ENCODE measurements at regions not wholly inside any gene's neighbourhood (a gene's known extent, or its start where the extent isn't known, plus 50 kb on each side); places are given as distances from the start of the nearest gene placed in this dataset.
A peak's percentile ranks its signal among the peaks of the same experiment; 100 is the strongest.

- TF ChIP-seq CTCF (IDR thresholded peaks at IDR 0.05 in 4 of 5, conservative IDR thresholded peaks at IDR 0.05 in 1 of 5) (no peak), POLR2A (IDR thresholded peaks at IDR 0.05) (no peak)
- Histone ChIP-seq H3K9me3 (no peaks in the 10 kb centered on the region), H3K27ac (peak overlapping the region in 1 of 4 donors; percentile 96), H3K36me3 (no peaks in the 10 kb centered on the region), H3K4me1 (peaks cover 19 to 20% of the 10 kb centered on the region in 2 donors), H3K4me3 (no peak overlapping the region), H3K27me3 (no peaks in the 10 kb centered on the region)
- DNase-seq: no peak
- intact Hi-C loops (cut with DNase I; ENCODE audit: low total_unique reads) (loop anchor here (5.0 kb wide), 1 partner anchor 222 kb away; the partner anchor contains the start of gene IAH1), in situ Hi-C loops (cut with MboI; ENCODE audit: low sequenced_read_pairs in 4 of 4) (no loop called here)
- no peak for ATAC-seq
These were observed 64.0 kb upstream of the YWHAQ start for GRCh38 chr2:9694661-9695234.

- Histone ChIP-seq H3K4me3 (no peak overlapping the region), H3K4me1 (peaks cover 19 to 20% of the 10 kb centered on the region in 2 donors), H3K9me3 (no peaks in the 10 kb centered on the region), H3K36me3 (no peaks in the 10 kb centered on the region), H3K27me3 (no peaks in the 10 kb centered on the region), H3K27ac (no peak overlapping the region)
- intact Hi-C loops (cut with DNase I; ENCODE audit: low total_unique reads): no loop called here
- no peak for DNase-seq
- no peak for TF ChIP-seq POLR2A (IDR thresholded peaks at IDR 0.05)
- in situ Hi-C loops (cut with MboI; ENCODE audit: low sequenced_read_pairs in 4 of 4): no loop called here
- no peak for ATAC-seq
These were observed 65.1 kb upstream of the YWHAQ start for GRCh38 chr2:9695941-9696340.

DNA sequence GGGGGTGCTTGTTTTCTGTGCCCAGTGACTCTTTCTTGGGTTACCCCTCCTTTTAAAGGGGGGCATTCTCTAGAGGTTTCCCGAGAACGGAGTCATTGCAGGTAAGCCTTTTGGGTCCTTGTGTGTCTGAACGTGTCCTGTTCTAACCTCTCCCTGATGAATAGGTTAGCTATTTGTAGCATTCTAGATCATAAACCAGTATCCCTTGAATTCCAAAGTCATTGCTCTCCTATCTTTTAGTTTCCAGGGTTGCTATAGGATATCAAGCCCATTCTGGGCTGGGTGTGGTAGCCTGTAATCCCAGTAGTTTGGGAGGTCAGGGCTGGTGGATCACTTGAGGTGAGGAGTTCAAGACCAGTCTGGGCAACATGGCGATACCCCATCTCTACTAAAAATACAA lies 65.9 kb upstream of the YWHAQ start:
- no peaks in the 10 kb centered on the region for H3K36me3 ChIP-seq
- TF ChIP-seq POLR2A (IDR thresholded peaks at IDR 0.05) (no peak), CTCF (IDR thresholded peaks at IDR 0.05 in 4 of 5, conservative IDR thresholded peaks at IDR 0.05 in 1 of 5) (no peak)
- no peak overlapping the region for H3K27ac ChIP-seq

GRCh38 chr2:9697909-9698308 lies 67.1 kb upstream of the YWHAQ start:
- intact Hi-C loops (cut with DNase I; ENCODE audit: low total_unique reads): no loop called here
- in situ Hi-C loops (cut with MboI; ENCODE audit: low sequenced_read_pairs in 4 of 4): no loop called here
- no peak for DNase-seq
- H3K4me3 ChIP-seq: no peak overlapping the region
- TF ChIP-seq CTCF (IDR thresholded peaks at IDR 0.05 in 4 of 5, conservative IDR thresholded peaks at IDR 0.05 in 1 of 5) (no peak), POLR2A (IDR thresholded peaks at IDR 0.05) (no peak)
- H3K4me1 ChIP-seq: peaks cover 9 to 11% of the 10 kb centered on the region in 2 donors
- ATAC-seq: no peak
- H3K9me3 ChIP-seq: no peaks in the 10 kb centered on the region
- H3K27me3 ChIP-seq: no peaks in the 10 kb centered on the region
- no peaks in the 10 kb centered on the region for H3K36me3 ChIP-seq
- H3K27ac ChIP-seq: no peak overlapping the region

More for the DNA sequence above, 65.9 kb upstream of the YWHAQ start:
- peaks cover 19 to 20% of the 10 kb centered on the region in 2 donors for H3K4me1 ChIP-seq
- in situ Hi-C loops (cut with MboI; ENCODE audit: low sequenced_read_pairs in 4 of 4) (no loop called here), intact Hi-C loops (cut with DNase I; ENCODE audit: low total_unique reads) (no loop called here)
- H3K27me3 ChIP-seq: no peaks in the 10 kb centered on the region
- no peaks in the 10 kb centered on the region for H3K9me3 ChIP-seq
- ATAC-seq (no peak), DNase-seq (no peak)
- no peak overlapping the region for H3K4me3 ChIP-seq

GRCh38 chr2:9699139-9700108 lies 68.6 kb upstream of the YWHAQ start:
- no peak overlapping the region for H3K4me3 ChIP-seq
- intact Hi-C loops (cut with DNase I; ENCODE audit: low total_unique reads) (no loop called here), in situ Hi-C loops (cut with MboI; ENCODE audit: low sequenced_read_pairs in 4 of 4) (no loop called here)
- H3K4me1 ChIP-seq: peaks cover 0 to 3% of the 10 kb centered on the region in 2 donors
- no peaks in the 10 kb centered on the region for H3K36me3 ChIP-seq
- ATAC-seq (no peak), DNase-seq (no peak)
- no peaks in the 10 kb centered on the region for H3K27me3 ChIP-seq
- TF ChIP-seq POLR2A (IDR thresholded peaks at IDR 0.05): no peak
- no peak overlapping the region for H3K27ac ChIP-seq
- no peaks in the 10 kb centered on the region for H3K9me3 ChIP-seq
